NCI-H1048 (cell line): ENCODE measurements at regions not wholly inside any gene's neighbourhood (a gene's known extent, or its start where the extent isn't known, plus 50 kb on each side); places are given as distances from the start of the nearest gene placed in this dataset.
"Not testable (repeated sequence)": the region's sequence is repeated elsewhere in the genome, so short reads cannot be mapped to it uniquely, and the experiment has no call there.

Experiments used
- DNase-seq: peaks from one replicate; lab custom pipeline; 2025; lab: John Stamatoyannopoulos, UW

DNA sequence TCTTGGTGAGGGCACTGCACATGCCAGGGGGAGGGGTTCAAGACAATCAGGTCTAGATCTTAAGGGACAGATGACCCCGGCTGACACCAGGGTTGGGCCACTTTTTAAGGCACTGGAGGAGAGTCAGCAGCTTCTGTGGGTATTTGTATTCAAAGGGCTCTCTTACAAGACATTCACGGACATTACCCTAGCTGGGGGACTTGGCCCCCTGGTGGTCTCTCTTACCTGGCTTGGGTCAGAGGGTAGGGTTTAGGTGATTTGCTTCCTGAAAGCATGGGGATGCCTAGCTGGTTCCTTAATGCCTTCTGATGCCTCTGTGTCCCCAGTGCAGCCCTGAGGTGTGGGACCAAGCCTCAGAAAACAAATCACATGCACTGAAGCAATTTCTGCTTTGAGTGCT, 354.7 kb downstream of the CDC5L start:
- DNase-seq, result no peak

DNA sequence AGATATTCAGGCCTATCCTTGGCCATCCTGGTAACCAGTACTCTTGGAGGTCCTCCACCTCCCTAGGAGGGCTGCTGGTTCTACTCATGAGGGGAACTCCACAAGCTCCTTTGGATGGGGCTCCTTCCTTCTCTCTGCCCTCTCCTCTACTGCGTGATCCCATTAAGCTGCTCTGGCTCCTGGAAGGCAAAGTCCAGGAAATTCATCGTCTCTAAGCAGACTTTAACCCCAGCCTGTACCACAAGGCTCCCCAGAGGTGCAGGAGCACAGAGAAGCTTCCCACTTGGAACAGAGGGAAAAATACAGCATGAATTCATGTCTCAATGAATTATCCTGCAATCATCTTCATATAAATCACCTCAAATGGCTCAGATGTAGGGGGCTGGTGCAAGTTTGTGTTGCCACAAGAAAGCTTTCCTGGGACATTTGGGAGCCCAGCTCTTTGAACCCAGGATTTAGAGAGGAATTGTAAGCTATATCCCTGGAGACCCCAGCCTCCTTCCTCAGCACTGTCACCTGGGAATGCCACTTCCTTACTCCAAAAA, 355.4 kb downstream of the CDC5L start:
- DNase-seq, result no peak

DNA sequence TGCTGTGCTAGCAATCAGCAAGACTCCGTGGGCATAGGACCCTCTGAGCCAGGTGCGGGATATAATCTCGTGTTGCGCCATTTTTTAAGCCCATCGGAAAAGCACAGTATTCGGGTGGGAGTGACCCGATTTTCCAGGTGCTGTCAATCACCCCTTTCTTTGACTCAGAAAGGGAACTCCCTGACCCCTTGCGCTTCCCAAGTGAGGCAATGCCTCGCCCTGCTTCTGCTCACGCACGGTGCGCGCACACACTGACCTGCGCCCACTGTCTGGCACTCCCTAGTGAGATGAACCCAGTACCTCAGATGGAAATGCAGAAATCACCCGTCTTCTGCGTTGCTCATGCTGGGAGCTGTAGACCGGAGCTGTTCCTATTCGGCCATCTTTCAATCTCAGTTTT, 372.6 kb downstream of the CDC5L start:
- DNase-seq, result not testable (repeated sequence)

DNA sequence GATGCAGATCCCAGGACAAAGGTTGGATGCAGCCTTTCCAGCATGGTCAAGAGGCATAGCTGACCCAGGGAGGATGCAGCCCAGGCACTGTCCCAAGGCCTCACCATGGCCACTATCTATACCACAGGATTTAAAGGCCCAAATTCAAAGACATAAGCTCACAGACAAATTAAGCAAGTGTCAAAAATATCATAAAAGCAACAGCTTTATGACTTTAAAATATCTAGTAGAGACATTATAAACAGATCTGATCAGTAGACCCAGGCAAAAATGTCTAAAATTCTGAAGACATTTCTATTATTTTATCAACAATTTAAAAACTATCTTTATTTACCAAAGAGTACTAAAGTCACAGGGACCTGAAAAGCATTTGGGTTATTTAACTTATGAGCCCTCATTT, 373.5 kb downstream of the CDC5L start:
- DNase-seq, result no peak

DNA sequence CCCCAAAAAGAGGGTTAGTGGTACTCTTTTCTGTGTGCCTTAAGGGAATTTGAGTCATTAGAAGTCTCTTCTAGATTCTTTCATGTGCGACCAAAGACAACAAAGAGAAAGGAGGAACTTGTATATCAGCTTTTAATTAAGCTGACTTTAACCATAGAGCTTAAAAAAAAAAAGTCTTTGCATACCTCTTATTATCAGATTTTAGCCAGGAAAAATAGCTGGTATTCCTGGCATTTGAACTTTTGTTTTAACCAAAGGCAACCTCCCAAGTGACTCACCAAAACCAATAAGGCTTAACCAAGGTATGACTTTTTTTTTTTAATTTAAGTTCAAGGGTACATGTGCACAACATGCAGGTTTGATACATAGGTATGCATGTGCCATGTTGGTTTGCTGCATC, 375.0 kb downstream of the CDC5L start:
- DNase-seq, result no peak

DNA sequence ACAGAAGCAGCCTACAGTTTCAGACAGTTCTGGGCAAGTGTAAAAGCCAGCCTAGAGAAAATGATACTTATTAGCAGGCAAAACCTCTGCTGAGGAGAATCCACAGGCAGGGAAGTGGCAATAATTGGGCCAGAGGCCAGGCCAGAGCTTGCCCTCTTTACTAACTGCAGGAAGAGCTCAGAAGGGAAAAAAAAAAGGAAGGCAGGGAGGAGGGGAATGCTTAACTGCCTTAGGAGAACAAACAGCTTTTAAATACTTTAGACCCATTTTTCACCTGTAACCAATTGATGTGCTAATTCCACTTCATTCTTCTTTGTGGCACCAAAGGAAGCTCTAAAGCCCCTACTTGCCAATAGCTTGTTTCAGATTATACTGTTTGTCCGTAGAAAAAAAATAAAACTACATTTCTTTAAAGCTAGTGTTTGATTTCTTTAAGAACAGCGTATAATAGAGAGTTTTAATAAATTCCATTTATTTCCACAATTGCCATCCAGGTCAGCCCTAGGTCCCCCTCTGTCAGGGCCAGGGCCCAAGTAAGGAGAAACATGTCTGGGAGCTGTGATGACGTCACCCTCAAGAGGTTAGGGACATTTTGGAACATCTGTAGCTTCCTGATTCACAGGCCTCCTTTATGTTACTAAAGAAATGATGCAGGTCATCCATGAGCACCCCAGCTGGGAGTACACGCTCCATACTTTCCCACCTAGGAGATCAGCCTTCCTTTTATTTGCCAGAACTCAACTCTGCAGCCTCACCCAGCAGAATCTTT, 384.3 kb downstream of the CDC5L start:
- no peak for DNase-seq

DNA sequence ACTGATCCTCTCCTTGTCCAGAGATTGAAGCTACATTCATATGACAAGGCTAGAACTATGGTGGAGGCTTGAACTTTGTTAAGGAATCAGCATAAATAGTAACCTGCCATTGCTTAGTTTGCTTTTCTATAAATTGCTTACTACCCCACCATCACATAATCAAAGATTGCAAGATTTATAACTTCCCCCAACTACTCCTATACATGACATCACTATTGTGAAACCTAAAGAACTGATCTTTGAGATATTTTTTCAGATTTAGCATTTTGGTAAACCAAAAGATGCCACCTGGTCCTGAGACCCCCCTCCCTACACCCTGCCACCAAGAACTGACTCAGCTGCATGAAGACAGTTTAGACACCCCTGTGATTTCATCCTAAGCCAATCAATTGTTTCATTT, 385.3 kb downstream of the CDC5L start:
- no peak for DNase-seq

DNA sequence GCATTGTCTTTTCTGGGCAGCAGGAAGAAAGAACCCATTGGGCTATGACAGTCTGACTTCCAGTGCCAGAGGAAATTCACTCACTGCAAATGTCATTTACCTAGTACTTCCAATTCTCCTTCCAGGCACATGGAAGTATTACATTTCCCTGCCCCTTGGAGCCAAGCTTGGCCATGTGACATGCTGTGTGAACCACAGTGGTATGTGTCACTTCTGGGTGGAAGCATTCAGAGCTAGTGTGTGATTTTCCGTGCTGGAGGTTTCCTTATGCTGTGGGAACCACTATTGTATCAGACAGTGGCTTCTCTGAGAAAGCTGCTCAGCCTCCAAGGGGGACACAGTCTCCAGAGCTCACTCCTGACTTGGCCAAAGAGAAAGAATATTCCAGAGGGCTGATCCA, 387.6 kb downstream of the CDC5L start:
- no peak for DNase-seq

DNA sequence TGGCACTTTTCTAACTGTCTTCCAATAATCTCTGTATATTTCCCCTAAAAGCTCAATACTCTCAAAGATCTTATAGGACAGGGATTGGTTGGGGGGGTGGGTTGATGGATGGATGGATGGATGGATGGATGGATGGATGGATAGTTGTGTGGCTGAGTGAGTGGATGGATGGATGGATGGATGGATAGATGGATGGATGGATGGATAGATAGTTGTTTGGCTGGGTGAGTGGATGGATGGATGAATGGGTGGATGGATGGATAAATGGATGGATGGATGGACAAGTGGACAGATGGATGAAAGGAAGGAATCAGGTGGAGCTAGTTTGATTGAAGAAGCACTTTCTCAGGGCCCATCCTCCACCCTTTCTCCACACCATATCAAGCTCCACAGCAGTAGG, 388.8 kb downstream of the CDC5L start:
- no peak for DNase-seq

DNA sequence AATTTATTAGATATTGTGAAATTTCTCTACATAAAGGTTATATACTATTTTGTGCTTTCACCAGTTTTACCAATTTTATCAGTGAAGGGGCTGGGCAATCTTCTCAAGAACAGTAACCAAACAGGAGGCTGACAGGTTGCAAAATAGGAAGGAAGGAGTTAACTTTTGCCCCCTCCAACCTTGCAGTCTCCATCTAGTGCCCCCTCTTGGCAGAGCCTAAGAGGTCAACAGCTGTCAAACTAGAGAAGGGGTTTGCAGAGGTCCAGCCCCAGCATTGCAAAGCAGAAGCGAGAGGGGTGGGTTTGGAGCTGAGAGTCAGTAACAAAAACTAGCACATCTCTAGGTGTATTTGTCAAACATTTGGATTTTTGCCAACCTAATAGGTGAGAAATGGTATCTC, 391.0 kb downstream of the CDC5L start:
- no peak for DNase-seq
